HCT116 (cell line): ENCODE measurements at regions not wholly inside any gene's neighbourhood (a gene's known extent, or its start where the extent isn't known, plus 50 kb on each side); places are given as distances from the start of the nearest gene placed in this dataset.

Source experiments
- ATAC-seq: fragments of 200-7000 bp; cut with Tn5 transposase; 2 replicates; pipeline ENCODE4 v1.9.1; 2020; ENCODE audit warnings: mild to moderate bottlenecking, moderate library complexity
- BruUV-seq: library from RNA; stranded (reverse); fragments of 400-500 nt; replicated peaks from 2 replicates; lab custom pipeline; 2021; lab: Mats Ljungman, UMichigan
- CTCF ChIA-PET: fragments of 300-600 bp; sonication (Branson Sonifier 250); formaldehyde crosslinking; loops from one replicate; lab custom pipeline; 2021; ENCODE audit warnings: antibody characterized with exemption; lab: Charles Lee
- POLR2A ChIA-PET: fragments of 300-600, 350-600 bp; sonication (Branson Sonifier 250); formaldehyde crosslinking; loops from one replicate; lab custom pipeline; 2021; ENCODE audit warnings: antibody characterized with exemption; lab: Charles Lee
- RAD21 ChIA-PET, 2 experiments: fragments of 300-600 bp; sonication (Branson Sonifier 250); formaldehyde crosslinking; loops; one replicate each; lab custom pipeline; 2023; ENCODE audit warnings: low total read pairs in 2 of 2; ENCODE audit not compliant: uncharacterized antibody in 2 of 2, unreplicated experiment in 2 of 2, low non-redundant PET in 1 of 2; lab: Charles Lee
- DNase-seq: peaks from one replicate; pipeline ENCODE4 v3.0.0-alpha.2; 2010; ENCODE audit warnings: low read depth, low spot score
- H2AFZ ChIP-seq: fragments of 200-600 bp; shearing (Covaris generic), sonication (generic); 2 replicates; pipeline ENCODE4 v1.6.1; 2017; ENCODE audit warnings: low read depth, mixed run types, mixed read lengths, antibody characterized with exemption, low read length; ENCODE audit not compliant: poor library complexity, severe bottlenecking
- H3K27ac ChIP-seq: 2 replicates; pipeline ENCODE4 v1.5.1; 2012; ENCODE audit warnings: low read depth, low read length
- H3K27me3 ChIP-seq: fragments of 200-600 bp; sonication (generic); 2 replicates; pipeline ENCODE4 v1.6.1; 2016; ENCODE audit warnings: mixed run types, low read length, mixed read lengths; ENCODE audit not compliant: insufficient read depth
- H3K36me3 ChIP-seq, 2 experiments: fragments of 200-500 bp in 1 of 2; fragments of 200-600 bp in 1 of 2; sonication (Bioruptor generic) in 1 of 2; sonication (generic) in 1 of 2; 2 replicates each; pipeline versions ENCODE4 v1.5.1 to v1.6.1; 2014 to 2016; ENCODE audit warnings: low read length in 2 of 2, inconsistent platforms in 1 of 2, mixed read lengths in 1 of 2, mixed run types in 1 of 2; ENCODE audit not compliant: insufficient read depth in 2 of 2, control insufficient read depth in 1 of 2
- H3K4me1 ChIP-seq, 2 experiments: fragments of 200-600 bp in 1 of 2; sonication (generic) in 1 of 2; 2 replicates each; pipeline versions ENCODE4 v1.5.1 to v1.6.1; 2012 to 2017; ENCODE audit warnings: low read length in 2 of 2, inconsistent platforms in 1 of 2, mild to moderate bottlenecking in 1 of 2, mixed read lengths in 1 of 2, mixed run types in 1 of 2, moderate library complexity in 1 of 2; ENCODE audit not compliant: insufficient read depth in 2 of 2, control insufficient read depth in 1 of 2
- H3K4me2 ChIP-seq: fragments of 200-600 bp; sonication (generic); 2 replicates; pipeline ENCODE4 v1.6.1; 2017; ENCODE audit warnings: mixed run types, low read length, mixed read lengths
- H3K4me3 ChIP-seq, 2 experiments: fragments of 200-600 bp in 1 of 2; sonication (generic) in 1 of 2; replicated peaks in 1 of 2; 2 replicates each; pipeline ENCODE4 v1.5.1; 2011 to 2016; ENCODE audit warnings: low read length in 2 of 2, control low read depth in 1 of 2, low read depth in 1 of 2, mild to moderate bottlenecking in 1 of 2, mixed read lengths in 1 of 2, mixed run types in 1 of 2
- H3K79me2 ChIP-seq: fragments of 200-600 bp; sonication (generic); 2 replicates; pipeline ENCODE4 v1.6.1; 2017; ENCODE audit warnings: mild to moderate bottlenecking, mixed run types, low read length, moderate library complexity, mixed read lengths; ENCODE audit not compliant: insufficient read depth
- H3K9ac ChIP-seq: fragments of 200-600 bp; sonication (generic); 2 replicates; pipeline ENCODE4 v1.6.1; 2016; ENCODE audit warnings: low read length, mixed read lengths
- H3K9me2 ChIP-seq: fragments of 200-600 bp; sonication (generic), shearing (Covaris generic); 2 replicates; pipeline ENCODE4 v1.6.1; 2017; ENCODE audit warnings: mixed run types, mild to moderate bottlenecking, moderate library complexity; ENCODE audit not compliant: insufficient read depth
- H3K9me3 ChIP-seq, 2 experiments: fragments of 200-500 bp in 1 of 2; fragments of 200-600 bp in 1 of 2; sonication (Bioruptor generic) in 1 of 2; sonication (generic) in 1 of 2; 2 replicates each; pipeline ENCODE4 v1.6.1; 2014 to 2017; ENCODE audit warnings: low read length in 2 of 2, mixed read lengths in 2 of 2, inconsistent platforms in 1 of 2, low read depth in 1 of 2, mild to moderate bottlenecking in 1 of 2, mixed run types in 1 of 2, moderate library complexity in 1 of 2; ENCODE audit not compliant: control insufficient read depth in 1 of 2, insufficient read depth in 1 of 2
- H4K20me1 ChIP-seq: fragments of 200-600 bp; sonication (generic), shearing (Covaris generic); 2 replicates; pipeline ENCODE4 v1.6.1; 2017; ENCODE audit warnings: mixed run types, mild to moderate bottlenecking, moderate library complexity; ENCODE audit not compliant: insufficient read depth
- ATF3 ChIP-seq: IDR thresholded peaks from 2 replicates; pipeline ENCODE4 v1.6.1; 2012
- CEBPB ChIP-seq: IDR thresholded peaks from 2 replicates; pipeline ENCODE4 v1.6.1; 2012; ENCODE audit warnings: low read depth
- CTCF ChIP-seq, 3 experiments: fragments of 200-600 bp in 1 of 3; sonication (generic) in 1 of 3; IDR thresholded peaks in 2 of 3; conservative IDR thresholded peaks in 1 of 3; 2 replicates each; pipeline ENCODE4 v1.5.1; 2012 to 2017; ENCODE audit warnings: low read depth in 2 of 3, low read length in 2 of 3, antibody characterized with exemption in 1 of 3, borderline replicate concordance in 1 of 3, control low read depth in 1 of 3, mild to moderate bottlenecking in 1 of 3, mixed read lengths in 1 of 3, mixed run types in 1 of 3, moderate library complexity in 1 of 3; ENCODE audit not compliant: insufficient read depth in 1 of 3
- ELF1 ChIP-seq: IDR thresholded peaks from 2 replicates; pipeline ENCODE4 v1.6.1; 2012; ENCODE audit warnings: low read depth, borderline replicate concordance
- EZH2phosphoT487 ChIP-seq: fragments of 200-600 bp; IDR thresholded peaks from 2 replicates; pipeline ENCODE4 v1.6.1; 2018; ENCODE audit warnings: antibody characterized with exemption, borderline replicate concordance
- FOSL1 ChIP-seq: IDR thresholded peaks from 2 replicates; pipeline ENCODE4 v1.6.1; 2012; ENCODE audit warnings: low read depth
- JUND ChIP-seq: IDR thresholded peaks from 2 replicates; pipeline ENCODE4 v1.6.1; 2012
- SP1 ChIP-seq: IDR thresholded peaks from 2 replicates; pipeline ENCODE4 v1.6.1; 2012; ENCODE audit warnings: low read depth
- SRF ChIP-seq: IDR thresholded peaks from 2 replicates; pipeline ENCODE4 v1.6.1; 2012; ENCODE audit warnings: low read depth
- TCF7L2 ChIP-seq: IDR thresholded peaks from 2 replicates; pipeline ENCODE4 v1.7.0; 2011; ENCODE audit warnings: borderline replicate concordance, inconsistent platforms; ENCODE audit not compliant: insufficient read depth, insufficient read length; ENCODE audit errors: extremely low read depth
- intact Hi-C: fragments of 100-400 bp; cut with micrococcal nuclease; formaldehyde crosslinking; loops from 2 replicates; pipeline ENCODE4 v1.10.0; 2022

- BruUV-seq: no TSS peak
- H3K27me3 ChIP-seq: peaks cover 52% of the 10 kb centered on the region
Measured at GRCh38 chr11:45347348-45348082, 61.4 kb upstream of the SYT13 start.

More at GRCh38 chr11:45347348-45348082, 61.4 kb upstream of the SYT13 start:
- Histone ChIP-seq H3K4me1 (no peaks in the 10 kb centered on the region), H3K36me3 (no peaks in the 10 kb centered on the region), H3K4me2 (no peak overlapping the region), H3K27ac (no peak overlapping the region), H3K9me3 (no peaks in the 10 kb centered on the region), H3K79me2 (no peaks in the 10 kb centered on the region), H3K4me3 (no peak overlapping the region), H3K9ac (no peak overlapping the region), H4K20me1 (no peaks in the 10 kb centered on the region), H2AFZ (no peak overlapping the region), H3K9me2 (no peaks in the 10 kb centered on the region)
- intact Hi-C loops: no loop called here
- CTCF ChIA-PET: interaction anchor here (4.3 kb wide), 1 partner anchor 424 kb away, joined by 15 read pairs; no protein-coding TSS in a partner anchor
- no peak for TF ChIP-seq SP1
- TF ChIP-seq TCF7L2: no peak
- no peak for TF ChIP-seq CEBPB
- TF ChIP-seq ELF1: no peak
- no peak for TF ChIP-seq CTCF (IDR thresholded peaks at IDR 0.05 in 2 of 3, conservative IDR thresholded peaks at IDR 0.05 in 1 of 3; ENCODE audit: borderline replicate concordance in 1 of 3, insufficient read depth in 1 of 3, low read depth in 2 of 3, low read length in 2 of 3)
- TF ChIP-seq FOSL1: no peak
- TF ChIP-seq EZH2phosphoT487: no peak
- TF ChIP-seq ATF3: no peak
- TF ChIP-seq JUND: no peak
- TF ChIP-seq SRF: no peak
- RAD21 ChIA-PET: no interaction called here
- POLR2A ChIA-PET: no interaction called here
- ATAC-seq (no peak), DNase-seq (no peak)
